Choroid plexus epithelial cell (primary cell): ENCODE measurements at regions not wholly inside any gene's neighbourhood (a gene's known extent, or its start where the extent isn't known, plus 50 kb on each side); places are given as distances from the start of the nearest gene placed in this dataset.

Experiments
- DNase-seq: peaks from one replicate; pipeline ENCODE4 v3.0.0-alpha.2; 2010; ENCODE audit warnings: low read depth
- H3K4me3 ChIP-seq: 2 replicates; pipeline ENCODE4 v1.5.1; 2011; ENCODE audit warnings: low read depth, mild to moderate bottlenecking, control low read depth, low read length, moderate library complexity
- TF ChIP-seq, protein P1 (sequence below): conservative IDR thresholded peaks from 2 replicates; pipeline ENCODE4 v1.5.1; 2011; ENCODE audit warnings: low read depth, mild to moderate bottlenecking, control low read depth, inconsistent platforms, low read length, moderate library complexity

DNA sequence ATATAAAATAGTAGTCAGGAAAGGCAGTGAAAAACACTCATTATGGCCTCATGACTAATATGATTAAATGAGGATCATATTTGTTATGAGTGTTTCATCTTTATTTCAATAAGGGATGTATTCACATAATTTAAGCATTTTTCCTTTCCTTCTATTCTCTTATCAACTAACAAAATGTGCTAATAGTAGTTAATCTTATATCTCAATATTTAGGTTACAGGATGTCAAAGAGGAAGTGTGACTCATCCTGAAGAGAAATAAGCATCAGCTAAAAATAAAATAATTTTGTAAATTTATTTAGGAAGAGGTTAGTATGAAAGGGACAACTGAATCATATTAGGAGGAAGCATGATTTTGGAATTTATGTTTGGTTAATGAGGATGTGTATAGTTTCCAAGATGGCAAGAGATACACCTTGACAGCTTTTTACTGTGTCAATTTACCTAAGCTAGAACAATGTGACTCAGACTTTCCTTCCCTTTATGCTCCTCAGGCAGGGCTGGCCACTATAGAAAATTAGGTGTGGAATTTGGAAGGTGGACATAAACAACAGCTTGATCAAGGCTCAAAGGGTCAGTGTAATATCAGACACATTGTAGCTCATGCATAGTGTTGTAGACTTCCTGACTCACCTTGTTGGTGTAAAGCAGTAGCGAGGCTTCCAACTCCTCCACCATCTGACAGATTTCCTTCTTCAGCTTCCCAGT, 172.7 kb downstream of the SLITRK1 start:
- DNase-seq, result no peak
- no peak overlapping the region for H3K4me3 ChIP-seq
- TF ChIP-seq, protein P1, sequence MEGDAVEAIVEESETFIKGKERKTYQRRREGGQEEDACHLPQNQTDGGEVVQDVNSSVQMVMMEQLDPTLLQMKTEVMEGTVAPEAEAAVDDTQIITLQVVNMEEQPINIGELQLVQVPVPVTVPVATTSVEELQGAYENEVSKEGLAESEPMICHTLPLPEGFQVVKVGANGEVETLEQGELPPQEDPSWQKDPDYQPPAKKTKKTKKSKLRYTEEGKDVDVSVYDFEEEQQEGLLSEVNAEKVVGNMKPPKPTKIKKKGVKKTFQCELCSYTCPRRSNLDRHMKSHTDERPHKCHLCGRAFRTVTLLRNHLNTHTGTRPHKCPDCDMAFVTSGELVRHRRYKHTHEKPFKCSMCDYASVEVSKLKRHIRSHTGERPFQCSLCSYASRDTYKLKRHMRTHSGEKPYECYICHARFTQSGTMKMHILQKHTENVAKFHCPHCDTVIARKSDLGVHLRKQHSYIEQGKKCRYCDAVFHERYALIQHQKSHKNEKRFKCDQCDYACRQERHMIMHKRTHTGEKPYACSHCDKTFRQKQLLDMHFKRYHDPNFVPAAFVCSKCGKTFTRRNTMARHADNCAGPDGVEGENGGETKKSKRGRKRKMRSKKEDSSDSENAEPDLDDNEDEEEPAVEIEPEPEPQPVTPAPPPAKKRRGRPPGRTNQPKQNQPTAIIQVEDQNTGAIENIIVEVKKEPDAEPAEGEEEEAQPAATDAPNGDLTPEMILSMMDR, result no peak

DNA sequence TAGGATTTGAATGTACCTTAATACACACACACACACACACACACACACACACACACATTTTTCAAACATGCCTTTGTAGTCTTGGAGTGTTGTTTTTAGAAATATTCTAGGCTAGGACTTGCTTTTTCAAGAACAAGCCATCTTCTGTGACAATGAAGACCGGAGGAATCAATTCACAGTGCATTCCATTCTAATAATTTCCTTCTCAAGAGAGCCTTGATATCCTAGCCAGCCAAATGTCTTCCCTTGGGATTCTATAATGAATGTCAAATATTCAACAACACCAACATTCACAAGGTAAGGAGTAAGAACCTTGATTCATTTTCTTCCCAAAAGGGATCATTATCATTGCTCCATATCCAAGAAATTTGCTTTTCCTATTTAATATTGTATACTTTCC, 180.3 kb downstream of the SLITRK1 start:
- no peak for DNase-seq
- no peak overlapping the region for H3K4me3 ChIP-seq
- TF ChIP-seq, protein P1, result no peak

DNA sequence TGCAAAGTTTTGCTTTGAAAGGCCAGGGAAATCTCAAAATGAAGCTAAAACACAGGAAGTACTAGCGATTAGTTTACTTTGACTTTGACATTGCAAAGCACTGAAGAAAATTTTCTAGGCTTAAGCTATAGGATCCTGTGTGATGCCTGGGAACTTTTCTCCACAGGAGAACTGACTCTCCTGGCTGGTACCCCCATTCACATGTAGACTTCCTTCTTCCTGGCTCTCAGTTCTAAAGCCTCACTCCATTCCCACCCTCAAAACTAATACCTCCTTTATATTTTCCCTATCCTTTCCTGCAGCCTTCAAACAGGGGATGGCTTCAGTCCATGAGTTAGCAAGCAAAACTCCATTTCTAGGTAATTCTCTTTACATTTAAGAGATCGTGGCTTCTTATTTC, 189.5 kb downstream of the SLITRK1 start:
- H3K4me3 ChIP-seq, result no peak overlapping the region
- no peak for DNase-seq
- TF ChIP-seq, protein P1, result no peak

DNA sequence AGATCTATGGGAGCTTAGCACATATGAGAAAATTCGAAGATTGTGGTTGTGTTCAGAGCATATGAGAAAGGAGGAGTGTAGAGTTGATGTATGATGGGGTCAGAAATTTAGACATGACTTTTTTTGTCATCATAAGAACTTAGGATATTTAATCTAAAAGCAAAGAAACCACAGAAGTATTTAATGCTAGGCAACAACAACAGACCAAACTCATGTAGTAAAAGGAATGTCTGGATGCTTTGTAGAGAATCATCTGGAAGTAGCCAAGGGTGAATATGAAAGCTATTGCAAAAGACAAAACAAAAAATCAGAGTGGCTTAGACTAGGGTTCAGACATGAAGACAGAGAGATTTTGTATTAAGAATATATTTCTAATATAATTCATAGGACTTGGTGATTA, 190.3 kb downstream of the SLITRK1 start:
- no peak overlapping the region for H3K4me3 ChIP-seq
- TF ChIP-seq, protein P1, result no peak
- DNase-seq, result peak; percentile 41

DNA sequence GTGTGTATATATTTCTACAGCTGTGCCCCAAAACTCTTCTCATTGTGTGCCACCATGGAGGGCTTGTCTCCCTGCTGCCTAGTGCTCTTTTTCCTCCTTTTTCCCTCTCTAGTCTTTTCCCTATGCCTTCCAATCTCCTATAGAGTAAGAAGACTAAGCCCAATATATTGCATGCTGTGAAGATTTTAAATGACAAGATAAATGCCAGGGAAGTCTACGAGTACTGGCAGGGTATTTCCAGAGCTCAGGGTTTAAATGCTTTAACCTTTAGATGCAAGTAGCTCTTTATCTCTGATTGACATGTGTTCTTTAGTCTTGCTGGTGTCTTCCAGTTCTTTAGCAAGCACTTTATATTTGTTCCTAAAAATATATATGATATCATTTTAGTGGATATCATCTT, 200.7 kb downstream of the SLITRK1 start:
- H3K4me3 ChIP-seq, result no peak overlapping the region
- no peak for DNase-seq
- TF ChIP-seq, protein P1, result no peak

DNA sequence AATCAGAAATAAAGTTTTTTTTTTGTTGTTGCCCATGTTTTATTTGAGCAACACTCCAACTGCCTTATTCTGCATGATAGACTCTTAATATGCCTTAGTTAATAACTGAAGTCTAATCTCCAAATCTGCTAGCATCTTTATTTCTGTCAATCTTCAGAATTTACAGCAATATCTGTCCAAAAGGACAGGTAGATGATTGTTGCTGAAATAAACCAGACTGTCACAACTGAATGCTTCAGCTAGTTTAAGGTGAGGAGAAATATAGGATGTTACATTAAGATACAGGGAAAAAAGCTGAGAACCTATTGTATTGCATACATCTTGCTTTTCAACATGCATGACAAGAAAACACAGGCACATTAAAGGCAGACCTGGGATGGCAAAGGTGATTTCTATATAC, 204.3 kb downstream of the SLITRK1 start:
- TF ChIP-seq, protein P1, result no peak
- DNase-seq, result no peak

DNA sequence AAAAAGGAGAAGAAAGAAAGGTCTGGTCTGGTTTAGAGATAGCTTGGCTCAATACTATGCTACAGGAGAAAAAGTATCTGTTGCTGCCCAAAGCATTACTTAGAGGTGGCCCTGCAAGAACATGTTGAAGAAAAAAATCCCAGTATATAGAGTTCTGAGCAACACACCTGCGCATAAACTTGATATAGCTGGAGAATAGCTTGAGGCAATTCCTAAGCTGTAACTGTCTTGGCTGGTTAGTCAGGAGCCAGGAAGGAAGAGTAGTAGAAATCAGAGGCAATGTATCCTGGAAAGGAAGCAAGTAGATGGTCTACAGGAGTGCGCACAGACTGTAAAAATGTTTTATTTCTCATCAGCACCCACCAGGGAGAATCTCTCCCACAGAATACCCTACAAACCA, 209.7 kb downstream of the SLITRK1 start:
- no peak overlapping the region for H3K4me3 ChIP-seq
- TF ChIP-seq, protein P1, result no peak
- no peak for DNase-seq

More for the DNA sequence above, 204.3 kb downstream of the SLITRK1 start:
- no peak overlapping the region for H3K4me3 ChIP-seq
